D721Med (cell line): ENCODE measurements at regions not wholly inside any gene's neighbourhood (a gene's known extent, or its start where the extent isn't known, plus 50 kb on each side); places are given as distances from the start of the nearest gene placed in this dataset.

ENCODE experiments used
- DNase-seq: peaks from one replicate; pipeline ENCODE4 v3.0.0; 2011; ENCODE audit warnings: low spot score; ENCODE audit not compliant: insufficient read length
- FAIRE-seq: peaks from 2 replicates; lab custom pipeline; 2011; peaks lifted over from hg19 to GRCh38; lab: Jason Lieb, UNC
- TF ChIP-seq, protein P1 (sequence below): IDR thresholded peaks from 2 replicates; pipeline ENCODE4 v1.5.1; 2012; ENCODE audit warnings: mild to moderate bottlenecking, control low read depth; ENCODE audit not compliant: insufficient read depth; ENCODE audit errors: missing control alignments

DNA sequence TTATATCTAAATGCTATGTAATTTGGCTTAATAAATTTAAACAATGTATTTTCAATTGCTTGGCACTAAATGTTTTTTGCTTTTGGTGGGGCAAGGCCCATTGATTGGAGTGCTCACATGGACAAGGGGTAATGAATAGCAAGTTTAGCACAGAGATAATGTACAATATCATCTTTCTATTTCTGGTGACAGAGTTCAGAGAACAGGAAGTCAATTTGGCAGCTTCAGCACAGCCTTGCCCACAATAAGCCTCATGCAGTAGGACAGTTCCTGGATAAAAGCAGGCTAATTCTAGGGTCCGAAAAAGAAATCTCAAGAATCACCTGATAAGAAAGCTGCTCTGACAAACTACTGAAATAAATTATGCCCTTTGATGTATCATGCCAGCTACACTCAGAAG, 443.9 kb upstream of the FSHR start:
- FAIRE-seq (no peak), DNase-seq (no peak)
- TF ChIP-seq, protein P1, sequence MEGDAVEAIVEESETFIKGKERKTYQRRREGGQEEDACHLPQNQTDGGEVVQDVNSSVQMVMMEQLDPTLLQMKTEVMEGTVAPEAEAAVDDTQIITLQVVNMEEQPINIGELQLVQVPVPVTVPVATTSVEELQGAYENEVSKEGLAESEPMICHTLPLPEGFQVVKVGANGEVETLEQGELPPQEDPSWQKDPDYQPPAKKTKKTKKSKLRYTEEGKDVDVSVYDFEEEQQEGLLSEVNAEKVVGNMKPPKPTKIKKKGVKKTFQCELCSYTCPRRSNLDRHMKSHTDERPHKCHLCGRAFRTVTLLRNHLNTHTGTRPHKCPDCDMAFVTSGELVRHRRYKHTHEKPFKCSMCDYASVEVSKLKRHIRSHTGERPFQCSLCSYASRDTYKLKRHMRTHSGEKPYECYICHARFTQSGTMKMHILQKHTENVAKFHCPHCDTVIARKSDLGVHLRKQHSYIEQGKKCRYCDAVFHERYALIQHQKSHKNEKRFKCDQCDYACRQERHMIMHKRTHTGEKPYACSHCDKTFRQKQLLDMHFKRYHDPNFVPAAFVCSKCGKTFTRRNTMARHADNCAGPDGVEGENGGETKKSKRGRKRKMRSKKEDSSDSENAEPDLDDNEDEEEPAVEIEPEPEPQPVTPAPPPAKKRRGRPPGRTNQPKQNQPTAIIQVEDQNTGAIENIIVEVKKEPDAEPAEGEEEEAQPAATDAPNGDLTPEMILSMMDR: no peak

DNA sequence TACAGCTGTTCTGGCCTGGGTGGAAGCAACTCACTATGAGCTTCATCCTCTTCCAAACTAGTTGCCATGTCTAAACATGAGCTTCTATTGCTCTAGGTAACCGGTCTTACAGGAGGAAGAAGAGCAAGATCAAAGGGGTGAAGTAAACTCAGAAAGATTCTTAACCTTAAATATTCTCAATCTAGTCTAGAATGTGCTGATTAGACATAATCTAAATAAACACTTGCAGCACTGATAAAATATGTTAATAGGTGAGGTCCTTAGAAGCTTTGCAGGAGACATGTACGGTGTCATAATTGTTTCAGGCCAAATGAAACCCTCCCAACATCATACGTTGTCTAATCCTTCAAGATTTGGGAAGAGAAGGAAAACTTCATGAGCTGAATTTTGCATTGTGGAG, 431.6 kb upstream of the FSHR start:
- TF ChIP-seq, protein P1: no peak
- no peak for DNase-seq
- no peak for FAIRE-seq

DNA sequence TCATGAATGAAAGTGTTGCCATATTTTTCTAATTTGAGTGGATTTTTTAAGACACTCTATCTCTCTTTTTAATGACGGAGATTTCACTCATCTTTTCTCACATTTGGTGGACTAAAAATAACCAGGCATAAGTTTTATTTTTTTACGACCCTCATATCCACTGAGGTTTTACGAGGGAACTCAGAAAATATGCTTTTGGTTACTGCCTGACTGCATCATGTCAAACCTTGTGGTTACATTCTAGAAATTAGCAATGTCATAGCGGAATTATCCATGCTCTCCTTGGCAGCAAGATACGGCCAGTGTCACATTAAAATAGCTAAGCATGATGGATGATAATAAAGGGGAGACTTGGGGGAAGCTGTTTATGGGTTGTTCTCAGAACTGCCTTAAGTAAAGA, 428.6 kb upstream of the FSHR start:
- TF ChIP-seq, protein P1: no peak
- FAIRE-seq: peak; percentile 67
- DNase-seq: no peak

DNA sequence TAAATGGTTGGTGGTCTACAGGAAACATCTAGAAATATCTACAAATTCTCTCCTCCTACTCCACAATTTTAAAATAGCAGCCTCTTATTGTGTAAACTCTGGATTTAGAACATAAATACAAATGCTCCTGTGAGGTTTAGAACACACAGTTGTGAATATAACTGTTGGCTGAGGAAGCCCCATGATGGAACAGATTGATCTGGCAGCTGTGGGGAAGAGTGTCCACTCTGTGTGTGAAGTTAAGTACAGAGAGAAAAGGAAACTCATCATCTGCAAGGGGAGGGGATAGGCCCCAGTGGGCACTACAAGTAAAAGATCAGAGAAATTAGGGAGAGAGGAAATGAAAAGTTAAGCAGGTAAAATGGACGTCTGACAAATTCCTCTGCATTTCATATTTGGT, 422.7 kb upstream of the FSHR start:
- FAIRE-seq (no peak), DNase-seq (no peak)
- TF ChIP-seq, protein P1: no peak

DNA sequence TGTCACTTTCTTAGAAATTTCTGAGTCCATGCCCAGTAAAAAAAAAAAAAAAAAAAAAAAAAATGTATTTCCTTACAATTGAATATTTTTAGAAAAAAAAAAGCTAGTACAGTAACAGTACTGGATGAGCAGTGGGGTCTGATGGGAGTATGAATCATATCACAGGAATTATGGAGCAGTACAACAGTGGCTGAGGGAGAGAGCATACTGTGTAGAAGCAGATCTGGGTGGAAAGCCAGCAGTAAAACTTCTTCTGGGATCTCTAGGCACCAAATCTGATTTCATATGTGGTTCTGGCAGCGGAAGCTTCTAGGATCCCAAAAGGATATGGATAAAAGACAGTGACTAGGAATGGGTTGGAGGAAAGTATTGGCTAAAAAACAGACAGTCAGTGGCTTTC, 414.9 kb upstream of the FSHR start:
- DNase-seq (no peak), FAIRE-seq (no peak)
- TF ChIP-seq, protein P1: no peak

DNA sequence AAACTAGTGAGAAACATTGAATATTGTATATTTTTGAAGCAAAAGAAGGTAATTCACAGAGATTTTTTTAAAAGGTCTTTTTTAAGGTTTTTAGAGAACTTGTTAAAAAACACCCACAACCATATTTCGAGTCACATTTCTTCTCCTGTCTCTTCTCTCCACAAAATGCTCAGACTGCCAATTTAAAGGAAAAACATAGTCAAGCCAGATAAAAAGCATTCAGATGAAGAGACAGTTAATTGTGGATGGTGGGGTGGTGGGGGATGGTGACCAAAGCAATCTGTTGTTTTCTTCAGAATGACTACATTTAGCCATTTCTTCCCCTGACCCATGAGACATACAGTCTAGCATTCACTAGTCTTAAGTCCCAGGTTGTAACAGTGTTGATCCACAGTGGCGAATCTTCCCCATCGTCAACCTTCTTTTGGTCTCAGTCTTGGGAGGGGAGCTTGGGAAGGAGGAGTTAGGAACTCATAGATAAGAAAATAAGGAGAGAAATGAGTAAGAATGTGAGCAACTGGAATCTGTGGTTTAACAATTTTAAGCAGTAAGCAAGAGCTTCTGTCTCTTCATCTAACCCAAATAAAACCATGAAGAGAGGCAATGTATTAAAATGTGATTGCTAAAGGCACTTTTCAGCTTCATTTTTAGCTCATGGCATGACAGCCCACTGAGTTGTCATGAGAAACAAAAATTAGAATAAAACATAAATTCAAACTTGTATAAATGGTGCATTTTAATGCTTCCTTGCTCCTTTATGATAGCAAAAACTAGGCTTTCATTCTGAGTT, 413.7 kb upstream of the FSHR start:
- TF ChIP-seq, protein P1: no peak
- DNase-seq: no peak
- no peak for FAIRE-seq

DNA sequence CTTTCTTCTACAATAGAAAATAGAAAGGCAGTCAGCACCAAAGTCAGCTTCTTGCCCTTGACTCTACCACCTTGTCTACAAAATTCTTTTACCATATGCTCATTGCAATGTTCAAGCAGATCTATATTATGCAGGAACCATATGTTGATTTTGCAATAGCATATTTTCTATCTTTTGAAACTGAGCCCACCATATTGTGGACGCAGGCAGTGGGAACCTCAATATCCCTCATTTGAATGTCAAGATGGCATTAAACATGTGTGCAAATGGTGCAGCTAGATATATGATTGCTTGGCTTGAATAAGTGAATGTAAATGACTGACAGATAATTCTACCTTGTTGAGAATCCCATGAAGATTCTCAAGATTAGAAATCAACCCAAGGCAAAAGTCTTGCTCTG, 412.7 kb upstream of the FSHR start:
- DNase-seq: no peak
- no peak for FAIRE-seq
- TF ChIP-seq, protein P1: no peak
